ENCODE measurements at regions not wholly inside any gene's neighbourhood (a gene's known extent, or its start where the extent isn't known, plus 50 kb on each side); places are given as distances from the start of the nearest gene placed in this dataset.

- Histone ChIP-seq H3K9me3 (ENCODE audit: low read depth, low read length, poor library complexity, severe bottlenecking) (no peaks in the 10 kb centered on the region), H3K4me3 (ENCODE audit: low read depth, low read length, poor library complexity, severe bottlenecking) (no peak overlapping the region), H3K27ac (ENCODE audit: low read depth, low read length, poor library complexity, severe bottlenecking) (no peak overlapping the region), H3K36me3 (ENCODE audit: insufficient read depth, low read length, poor library complexity, severe bottlenecking) (no peaks in the 10 kb centered on the region), H3K27me3 (replicated peaks; ENCODE audit: insufficient read depth, low read depth, low read length, poor library complexity) (no peaks in the 10 kb centered on the region), H3K4me1 (ENCODE audit: insufficient read depth, low read length, poor library complexity, severe bottlenecking) (peaks cover 7% of the 10 kb centered on the region)
- intact Hi-C loops (cut with micrococcal nuclease; ENCODE audit: unreplicated experiment) = no loop called here
- DNase-seq (ENCODE audit: low spot score) = no peak
- ChIA-PET CTCF (no interaction called here), POLR2A (ENCODE audit: low non-redundant PET) (no interaction called here)
- TF ChIP-seq CTCF (conservative IDR thresholded peaks at IDR 0.05; ENCODE audit: low read depth, low read length) (no peak), EZH2 (IDR thresholded peaks at IDR 0.05; ENCODE audit: borderline replicate concordance, low read depth, low read length, poor library complexity, severe bottlenecking) (no peak)
- no TSS peak for BruUV-seq (replicated peaks)
Observed at GRCh38 chr20:48364688-48365421, 462.9 kb downstream of the PREX1 start.

GRCh38 chr20:48364055-48364454, 463.7 kb downstream of the PREX1 start:
- no peak for TF ChIP-seq EZH2 (IDR thresholded peaks at IDR 0.05; ENCODE audit: borderline replicate concordance, low read depth, low read length, poor library complexity, severe bottlenecking)
- no peak for TF ChIP-seq CTCF (conservative IDR thresholded peaks at IDR 0.05; ENCODE audit: low read depth, low read length)
- CTCF ChIA-PET = no interaction called here

GRCh38 chr20:48360342-48360975, 467.3 kb downstream of the PREX1 start:
- ChIA-PET CTCF (no interaction called here), POLR2A (ENCODE audit: low non-redundant PET) (no interaction called here)
- H3K4me3 ChIP-seq (ENCODE audit: low read depth, low read length, poor library complexity, severe bottlenecking) = no peak overlapping the region
- H3K27me3 ChIP-seq (replicated peaks; ENCODE audit: insufficient read depth, low read depth, low read length, poor library complexity) = no peaks in the 10 kb centered on the region
- H3K27ac ChIP-seq (ENCODE audit: low read depth, low read length, poor library complexity, severe bottlenecking) = no peak overlapping the region
- no TSS peak for BruUV-seq (replicated peaks)
- intact Hi-C loops (cut with micrococcal nuclease; ENCODE audit: unreplicated experiment) = no loop called here
- no peak for TF ChIP-seq CTCF (conservative IDR thresholded peaks at IDR 0.05; ENCODE audit: low read depth, low read length)
- TF ChIP-seq EZH2 (IDR thresholded peaks at IDR 0.05; ENCODE audit: borderline replicate concordance, low read depth, low read length, poor library complexity, severe bottlenecking) = no peak
- DNase-seq (ENCODE audit: low spot score) = no peak
- H3K36me3 ChIP-seq (ENCODE audit: insufficient read depth, low read length, poor library complexity, severe bottlenecking) = no peaks in the 10 kb centered on the region
- H3K9me3 ChIP-seq (ENCODE audit: low read depth, low read length, poor library complexity, severe bottlenecking) = no peaks in the 10 kb centered on the region
- H3K4me1 ChIP-seq (ENCODE audit: insufficient read depth, low read length, poor library complexity, severe bottlenecking) = no peaks in the 10 kb centered on the region

More at GRCh38 chr20:48364055-48364454, 463.7 kb downstream of the PREX1 start:
- intact Hi-C loops (cut with micrococcal nuclease; ENCODE audit: unreplicated experiment) = no loop called here
- Histone ChIP-seq H3K4me1 (ENCODE audit: insufficient read depth, low read length, poor library complexity, severe bottlenecking) (peaks cover 5% of the 10 kb centered on the region), H3K36me3 (ENCODE audit: insufficient read depth, low read length, poor library complexity, severe bottlenecking) (no peaks in the 10 kb centered on the region), H3K9me3 (ENCODE audit: low read depth, low read length, poor library complexity, severe bottlenecking) (no peaks in the 10 kb centered on the region), H3K4me3 (ENCODE audit: low read depth, low read length, poor library complexity, severe bottlenecking) (no peak overlapping the region), H3K27ac (ENCODE audit: low read depth, low read length, poor library complexity, severe bottlenecking) (no peak overlapping the region), H3K27me3 (replicated peaks; ENCODE audit: insufficient read depth, low read depth, low read length, poor library complexity) (no peaks in the 10 kb centered on the region)
- no peak for DNase-seq (ENCODE audit: low spot score)
- no TSS peak for BruUV-seq (replicated peaks)
- POLR2A ChIA-PET (ENCODE audit: low non-redundant PET) = no interaction called here

All from A673 (cell line).